ENCODE measurements at regions not wholly inside any gene's neighbourhood (a gene's known extent, or its start where the extent isn't known, plus 50 kb on each side); places are given as distances from the start of the nearest gene placed in this dataset.

DNA sequence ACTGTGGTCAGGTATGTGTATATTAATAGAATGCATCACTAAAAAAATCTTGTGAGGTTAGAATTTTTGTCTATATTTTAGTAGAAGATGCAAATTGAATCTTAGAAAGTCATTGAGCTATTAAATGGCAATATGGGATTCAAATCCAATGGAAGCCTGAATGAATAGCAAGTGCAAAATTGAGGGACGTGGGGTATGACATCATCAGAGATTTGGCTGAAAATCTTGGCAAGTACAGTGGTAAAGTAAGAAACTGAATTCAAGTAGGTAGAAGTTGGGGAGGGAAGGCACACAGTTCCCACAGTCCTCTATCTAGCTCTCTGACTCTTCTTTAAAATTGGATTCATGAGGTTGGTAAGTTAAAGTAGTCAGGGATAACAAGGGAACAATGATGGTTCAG is 97.4 kb upstream of the SSTR1 start:
- TF ChIP-seq, protein P1, sequence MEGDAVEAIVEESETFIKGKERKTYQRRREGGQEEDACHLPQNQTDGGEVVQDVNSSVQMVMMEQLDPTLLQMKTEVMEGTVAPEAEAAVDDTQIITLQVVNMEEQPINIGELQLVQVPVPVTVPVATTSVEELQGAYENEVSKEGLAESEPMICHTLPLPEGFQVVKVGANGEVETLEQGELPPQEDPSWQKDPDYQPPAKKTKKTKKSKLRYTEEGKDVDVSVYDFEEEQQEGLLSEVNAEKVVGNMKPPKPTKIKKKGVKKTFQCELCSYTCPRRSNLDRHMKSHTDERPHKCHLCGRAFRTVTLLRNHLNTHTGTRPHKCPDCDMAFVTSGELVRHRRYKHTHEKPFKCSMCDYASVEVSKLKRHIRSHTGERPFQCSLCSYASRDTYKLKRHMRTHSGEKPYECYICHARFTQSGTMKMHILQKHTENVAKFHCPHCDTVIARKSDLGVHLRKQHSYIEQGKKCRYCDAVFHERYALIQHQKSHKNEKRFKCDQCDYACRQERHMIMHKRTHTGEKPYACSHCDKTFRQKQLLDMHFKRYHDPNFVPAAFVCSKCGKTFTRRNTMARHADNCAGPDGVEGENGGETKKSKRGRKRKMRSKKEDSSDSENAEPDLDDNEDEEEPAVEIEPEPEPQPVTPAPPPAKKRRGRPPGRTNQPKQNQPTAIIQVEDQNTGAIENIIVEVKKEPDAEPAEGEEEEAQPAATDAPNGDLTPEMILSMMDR (IDR thresholded peaks at IDR 0.05), result no peak
- TF ChIP-seq POLR2A (IDR thresholded peaks at IDR 0.05), result no peak
